HG03103 (cell line): ENCODE measurements at regions not wholly inside any gene's neighbourhood (a gene's known extent, or its start where the extent isn't known, plus 50 kb on each side); places are given as distances from the start of the nearest gene placed in this dataset.

Source experiments
- ATAC-seq: cut with Tn5 transposase; IDR thresholded peaks from one replicate; pipeline ENCODE4 v1.9.1; 2021; ENCODE audit warnings: low read depth; ENCODE audit not compliant: unreplicated experiment

GRCh38 chr13:110826861-110827672 lies 87.8 kb downstream of the ANKRD10 start:
- no peak for ATAC-seq
